Brain microvascular endothelial cell (primary cell): ENCODE measurements at regions not wholly inside any gene's neighbourhood (a gene's known extent, or its start where the extent isn't known, plus 50 kb on each side); places are given as distances from the start of the nearest gene placed in this dataset.

Source experiments
- DNase-seq: peaks from one replicate; pipeline ENCODE4 v3.0.0-alpha.2; 2020
- H3K27ac ChIP-seq: fragments of 250-450 bp; sonication (Bioruptor Pico); 2 replicates; pipeline ENCODE4 v1.5.1; 2020; ENCODE audit warnings: mild to moderate bottlenecking, moderate library complexity
- H3K27me3 ChIP-seq: fragments of 250-450 bp; sonication (Bioruptor Pico); replicated peaks from 2 replicates; pipeline ENCODE4 v1.5.1; 2020; ENCODE audit warnings: mild to moderate bottlenecking
- H3K36me3 ChIP-seq: fragments of 250-450 bp; sonication (Bioruptor Pico); replicated peaks from 2 replicates; pipeline ENCODE4 v1.5.1; 2020; ENCODE audit warnings: mild to moderate bottlenecking
- H3K4me3 ChIP-seq: 2 replicates; pipeline ENCODE4 v1.5.1; 2011; ENCODE audit warnings: low read depth, mild to moderate bottlenecking, control low read depth, low read length, moderate library complexity
- CTCF ChIP-seq: IDR thresholded peaks from 2 replicates; pipeline ENCODE4 v1.5.1; 2011; ENCODE audit warnings: low read depth, mild to moderate bottlenecking, moderate library complexity, low read length, control low read depth, inconsistent platforms; ENCODE audit errors: missing control alignments
- in situ Hi-C: cut with HindIII; loops from 2 replicates; pipeline ENCODE4 v1.10.0; 2017; ENCODE audit warnings: low sequenced_read_pairs, low pct_ligation_motif_present

- no peak overlapping the region for H3K4me3 ChIP-seq
- H3K36me3 ChIP-seq, result no peaks in the 10 kb centered on the region
- H3K27ac ChIP-seq, result no peak overlapping the region
- no peaks in the 10 kb centered on the region for H3K27me3 ChIP-seq
- no peak for TF ChIP-seq CTCF
- in situ Hi-C loops, result no loop called here
- no peak for DNase-seq
These were observed 165.0 kb upstream of the ELAC2 start for GRCh38 chr17:13182854-13183253.

GRCh38 chr17:13182450-13182849 lies 164.6 kb upstream of the ELAC2 start:
- TF ChIP-seq CTCF, result no peak
- in situ Hi-C loops, result no loop called here
- H3K36me3 ChIP-seq, result no peaks in the 10 kb centered on the region
- no peak overlapping the region for H3K4me3 ChIP-seq
- no peak overlapping the region for H3K27ac ChIP-seq
- H3K27me3 ChIP-seq, result no peaks in the 10 kb centered on the region
- no peak for DNase-seq

- Histone ChIP-seq H3K4me3 (no peak overlapping the region), H3K36me3 (no peaks in the 10 kb centered on the region), H3K27ac (no peak overlapping the region), H3K27me3 (no peaks in the 10 kb centered on the region)
- in situ Hi-C loops, result no loop called here
- DNase-seq, result no peak
- TF ChIP-seq CTCF, result no peak
These were observed 163.9 kb upstream of the ELAC2 start for GRCh38 chr17:13181683-13182082.

- H3K27ac ChIP-seq, result no peak overlapping the region
- in situ Hi-C loops, result no loop called here
- DNase-seq, result no peak
- H3K4me3 ChIP-seq, result no peak overlapping the region
- TF ChIP-seq CTCF, result no peak
- no peaks in the 10 kb centered on the region for H3K36me3 ChIP-seq
- H3K27me3 ChIP-seq, result no peaks in the 10 kb centered on the region
These were observed 158.6 kb upstream of the ELAC2 start for GRCh38 chr17:13176436-13176835.

- Histone ChIP-seq H3K27ac (no peak overlapping the region), H3K27me3 (no peaks in the 10 kb centered on the region), H3K36me3 (no peaks in the 10 kb centered on the region), H3K4me3 (no peak overlapping the region)
- no peak for DNase-seq
- TF ChIP-seq CTCF, result no peak
- in situ Hi-C loops, result no loop called here
These were observed 154.0 kb upstream of the ELAC2 start for GRCh38 chr17:13171790-13172189.

- in situ Hi-C loops, result no loop called here
- no peak for TF ChIP-seq CTCF
- Histone ChIP-seq H3K36me3 (no peaks in the 10 kb centered on the region), H3K27me3 (no peaks in the 10 kb centered on the region), H3K27ac (no peak overlapping the region), H3K4me3 (no peak overlapping the region)
- no peak for DNase-seq
These were observed 144.5 kb upstream of the ELAC2 start for GRCh38 chr17:13162361-13162760.
